Muscle of arm (tissue), 1 donor: ENCODE measurements at regions not wholly inside any gene's neighbourhood (a gene's known extent, or its start where the extent isn't known, plus 50 kb on each side); places are given as distances from the start of the nearest gene placed in this dataset.

ENCODE experiments used
- DNase-seq: peaks from one replicate; pipeline ENCODE4 v3.0.0-alpha.2; 2013

DNA sequence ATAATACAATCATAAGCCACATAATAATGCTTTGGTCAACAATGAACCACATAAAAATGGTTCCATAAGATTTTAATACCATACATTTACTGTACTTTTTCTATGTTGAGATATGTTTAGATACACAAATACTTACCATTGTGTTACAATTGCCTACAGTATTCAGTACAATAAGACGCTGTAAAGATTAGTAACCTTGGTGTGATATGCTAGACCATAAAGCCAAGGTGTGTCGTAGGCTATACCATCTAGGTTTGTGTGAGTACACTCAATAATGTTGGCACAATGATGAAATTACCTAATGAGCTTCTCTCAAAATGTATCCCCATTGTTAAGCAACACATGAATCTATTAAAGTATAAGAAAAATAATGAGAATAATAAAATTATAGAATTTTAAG, 662.3 kb downstream of the SATB2 start:
- DNase-seq: no peak

DNA sequence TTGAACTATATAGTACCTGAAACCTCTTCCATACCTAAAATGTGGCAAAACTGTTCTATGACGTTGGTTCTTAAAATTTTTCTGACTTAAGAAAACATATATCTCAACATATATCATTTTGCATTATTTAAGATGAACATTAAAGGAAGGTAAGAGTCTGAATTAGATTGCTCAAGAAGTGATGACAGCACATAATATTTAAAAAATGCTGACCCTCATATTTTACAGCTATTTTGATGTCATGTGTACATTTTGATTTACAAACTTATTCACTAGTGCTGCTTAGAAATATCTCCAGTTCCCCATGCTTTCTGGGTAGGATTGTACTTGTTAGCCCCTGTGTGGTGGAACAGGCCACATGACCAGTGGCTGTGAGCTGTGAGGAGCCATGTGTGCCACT, 666.1 kb downstream of the SATB2 start:
- no peak for DNase-seq

DNA sequence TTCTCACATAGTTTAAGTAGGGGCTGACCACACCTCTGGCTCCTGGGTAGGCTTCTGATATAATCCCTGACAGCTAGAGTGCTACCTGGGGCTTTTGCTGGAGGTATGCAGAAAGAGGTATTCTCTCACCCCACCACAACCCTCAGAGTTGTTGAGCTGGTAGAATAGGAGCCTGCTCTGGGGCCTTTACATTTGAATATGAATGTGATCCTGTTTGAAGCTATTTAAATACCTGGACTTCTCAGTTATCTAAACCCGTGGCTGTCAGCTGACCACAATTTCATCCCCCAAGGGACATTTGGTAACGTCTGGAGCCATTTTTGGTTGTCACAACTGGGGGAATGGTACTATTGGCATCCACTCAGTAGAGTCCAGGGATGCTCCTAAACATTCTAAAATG, 669.1 kb downstream of the SATB2 start:
- no peak for DNase-seq

DNA sequence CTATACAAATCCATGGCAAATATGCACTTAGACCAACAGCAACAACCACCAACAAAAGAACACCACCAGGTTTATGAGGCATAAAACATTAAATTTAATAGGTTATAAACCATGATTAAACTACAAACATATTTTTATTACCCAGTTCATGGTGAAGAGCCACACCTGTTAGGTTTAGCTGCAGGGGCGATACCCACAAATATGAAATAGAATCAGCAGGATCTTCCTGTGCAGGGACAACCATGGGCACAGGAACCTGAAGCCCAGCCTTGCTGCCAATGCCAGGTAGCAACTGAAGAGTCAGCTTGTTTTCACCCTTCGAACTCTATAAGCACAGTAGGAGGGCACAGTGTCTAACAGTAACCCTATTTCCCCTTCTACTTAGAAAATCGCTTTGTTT, 675.0 kb downstream of the SATB2 start:
- DNase-seq: no peak

DNA sequence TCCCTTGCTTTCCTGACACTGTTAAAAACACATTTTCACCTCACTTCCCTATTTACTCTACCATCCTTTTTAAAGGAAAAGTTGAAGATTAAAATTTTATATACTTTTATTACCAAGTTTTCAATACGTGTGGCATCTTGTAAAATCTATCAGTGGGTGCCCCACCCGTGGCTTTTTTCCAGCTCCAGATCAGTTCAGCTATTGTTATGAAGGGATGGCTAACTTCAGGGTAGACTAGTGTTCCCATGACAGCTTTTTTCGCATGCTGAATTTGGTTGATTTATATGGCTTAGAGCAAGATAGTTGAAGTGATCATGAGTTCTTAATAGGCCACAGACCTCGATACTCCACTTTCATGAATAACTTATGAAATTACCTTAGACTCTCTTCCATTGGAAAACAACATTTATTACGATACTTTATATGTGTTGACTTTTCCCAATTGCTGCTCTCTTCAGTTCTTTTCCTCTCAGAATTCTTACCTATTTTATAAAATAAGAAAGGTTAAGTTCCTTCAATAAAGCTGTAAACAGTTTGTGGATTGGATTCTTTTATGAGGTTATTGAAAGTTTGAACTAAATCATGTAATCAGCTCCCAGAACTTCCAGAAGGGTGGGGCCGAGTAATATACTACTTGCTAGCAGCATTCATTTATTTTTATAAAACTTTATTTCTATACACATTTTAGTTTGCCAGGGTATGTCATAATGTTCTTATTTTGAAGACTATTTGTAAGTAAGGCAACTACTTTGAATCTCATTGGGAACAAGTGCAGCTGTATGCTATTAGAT, 680.9 kb downstream of the SATB2 start:
- no peak for DNase-seq

DNA sequence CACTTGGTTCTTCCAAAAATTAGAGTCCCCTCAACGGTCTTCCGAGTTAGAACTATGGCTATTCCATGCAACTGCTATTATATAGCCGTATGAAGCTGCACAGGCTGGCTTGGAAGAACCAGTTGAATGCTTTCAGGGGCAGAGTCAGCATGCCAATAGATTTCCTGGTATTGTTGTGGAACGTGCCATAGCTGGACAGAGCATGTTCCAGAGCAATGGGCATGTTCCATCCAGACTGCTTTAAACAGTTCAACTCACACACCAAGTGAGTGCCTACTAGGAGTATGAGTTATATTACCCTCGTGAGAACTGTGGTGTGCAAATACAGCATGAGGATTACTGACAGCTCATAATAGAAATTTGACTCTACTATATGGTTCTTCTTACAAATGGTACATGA, 682.0 kb downstream of the SATB2 start:
- no peak for DNase-seq

DNA sequence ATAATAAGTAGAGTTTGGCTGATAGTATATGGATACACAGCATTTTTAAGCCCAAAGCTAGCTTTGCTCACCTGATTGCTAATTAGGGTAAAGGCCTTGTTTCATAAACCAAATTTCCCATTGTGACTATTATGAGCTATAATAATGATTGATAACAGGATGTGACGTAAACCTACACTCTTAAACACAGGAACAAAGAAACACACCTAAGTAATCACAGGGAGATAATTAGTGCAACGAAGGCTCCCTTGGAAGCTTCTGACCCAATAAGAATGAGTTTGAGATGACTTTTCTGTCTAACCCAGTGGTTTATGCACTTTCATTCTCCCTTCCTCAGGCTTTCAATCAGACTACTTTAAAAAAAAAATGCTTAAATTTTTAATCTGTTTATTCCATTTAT, 683.2 kb downstream of the SATB2 start:
- DNase-seq: no peak

DNA sequence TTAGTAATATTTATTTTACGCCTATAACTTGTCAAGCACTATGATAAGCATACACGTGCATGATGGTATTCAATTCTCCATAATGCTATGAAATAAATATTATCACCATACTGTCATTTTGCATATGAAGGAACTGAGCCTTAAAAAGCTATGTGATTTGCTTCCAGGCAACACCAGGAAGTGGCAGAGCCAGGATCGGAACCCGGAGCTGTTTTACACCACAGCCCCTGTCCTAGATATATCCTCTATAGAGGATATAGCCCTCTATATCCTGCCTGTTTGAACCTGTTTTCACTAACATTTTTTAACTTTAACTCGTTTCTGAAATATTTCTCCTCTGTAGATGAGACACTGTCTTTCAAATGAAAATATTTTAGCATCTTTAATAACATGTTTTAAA, 690.0 kb downstream of the SATB2 start:
- no peak for DNase-seq

DNA sequence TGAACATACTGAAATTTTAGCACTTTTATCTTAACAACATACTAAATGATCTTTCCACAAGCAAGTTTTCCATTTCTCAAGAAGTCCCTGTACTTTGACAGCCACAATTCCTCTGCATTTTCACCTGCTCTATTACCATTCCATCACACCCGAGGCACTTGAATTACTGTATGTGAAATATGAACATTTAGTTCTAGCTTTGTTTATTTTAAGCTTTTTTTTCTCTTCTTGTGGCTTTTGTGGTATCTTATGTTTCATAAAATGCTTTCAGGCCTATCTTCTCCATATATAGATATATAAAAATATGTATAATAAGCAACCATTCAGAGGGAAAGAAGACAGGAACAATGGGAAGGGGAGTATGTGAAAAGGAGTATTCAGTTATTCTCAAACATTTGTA, 693.9 kb downstream of the SATB2 start:
- DNase-seq: no peak

DNA sequence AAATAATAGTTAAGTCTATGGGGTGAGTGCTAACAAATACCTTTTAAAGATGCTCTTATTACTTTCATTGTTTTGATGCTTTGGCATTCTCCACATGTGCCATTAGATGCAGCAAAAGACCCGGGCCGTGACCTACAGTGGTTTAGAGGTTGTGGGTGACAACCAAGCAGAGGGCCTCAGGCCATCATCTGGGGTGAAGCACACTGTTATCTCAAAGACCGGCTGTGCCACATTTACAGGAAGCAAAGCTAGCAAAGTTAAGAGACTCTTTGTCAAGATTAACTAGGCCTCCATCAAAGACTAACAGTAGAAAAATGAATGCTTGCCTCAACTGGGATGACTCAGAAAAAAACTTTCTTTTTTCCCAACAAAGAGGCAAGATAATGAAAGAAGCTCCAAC, 695.3 kb downstream of the SATB2 start:
- DNase-seq: no peak

DNA sequence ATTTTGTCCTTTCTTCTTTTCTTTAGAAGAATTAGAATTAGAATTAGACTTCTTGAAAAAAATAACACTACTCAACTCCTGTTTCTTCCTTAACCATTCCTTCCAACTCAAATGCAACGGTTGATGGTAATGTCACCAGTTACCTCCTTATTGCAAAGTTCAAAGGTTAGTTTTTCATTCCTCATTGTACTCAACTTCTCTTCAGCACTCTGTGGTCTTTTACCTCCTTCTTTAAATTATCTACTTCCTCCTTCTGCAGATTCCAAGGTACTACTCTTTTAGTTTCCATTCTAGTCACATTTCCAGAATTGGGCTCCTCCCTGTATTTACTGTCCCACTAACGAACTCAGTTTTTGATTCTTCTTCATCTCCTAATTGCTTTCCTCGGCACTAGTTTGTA, 700.7 kb downstream of the SATB2 start:
- DNase-seq: no peak

DNA sequence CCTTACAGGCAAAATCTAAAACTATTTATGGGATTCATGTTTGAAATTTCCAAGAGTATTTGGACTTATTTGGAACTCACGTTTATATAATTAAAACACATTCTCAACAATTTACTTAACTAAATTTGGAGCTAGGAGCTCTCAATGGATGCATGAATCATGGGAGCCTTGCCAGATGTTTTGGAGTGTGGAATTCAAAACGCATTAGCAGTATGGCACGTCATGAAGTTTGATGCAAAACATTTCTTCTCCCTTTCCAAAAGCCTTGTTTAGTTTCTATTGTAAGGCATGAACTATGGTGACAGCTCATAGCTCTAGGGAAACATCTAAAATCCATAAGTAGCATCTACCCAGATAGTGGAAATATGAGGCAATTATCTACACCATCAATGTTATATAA, 701.6 kb downstream of the SATB2 start:
- peak; percentile 1 for DNase-seq

DNA sequence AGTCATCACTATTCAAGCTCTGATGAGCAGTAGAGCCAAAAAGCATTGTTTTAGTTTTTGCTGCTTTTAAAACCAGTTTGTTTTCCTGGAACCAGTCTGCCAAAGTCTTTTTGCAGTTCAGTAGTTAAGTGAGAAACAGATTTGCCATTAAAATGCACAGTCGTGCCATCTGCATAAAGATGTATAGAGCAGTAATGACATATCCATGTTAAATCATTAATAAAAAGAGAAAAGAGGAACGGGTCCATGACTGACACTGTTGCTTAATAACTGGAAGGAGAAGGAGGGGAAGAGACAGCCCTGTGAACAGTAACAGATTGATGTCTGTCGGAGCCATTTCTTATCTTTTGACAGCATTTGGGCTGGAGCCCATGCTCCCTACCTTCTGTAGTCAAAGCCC, 704.6 kb downstream of the SATB2 start:
- DNase-seq: no peak

DNA sequence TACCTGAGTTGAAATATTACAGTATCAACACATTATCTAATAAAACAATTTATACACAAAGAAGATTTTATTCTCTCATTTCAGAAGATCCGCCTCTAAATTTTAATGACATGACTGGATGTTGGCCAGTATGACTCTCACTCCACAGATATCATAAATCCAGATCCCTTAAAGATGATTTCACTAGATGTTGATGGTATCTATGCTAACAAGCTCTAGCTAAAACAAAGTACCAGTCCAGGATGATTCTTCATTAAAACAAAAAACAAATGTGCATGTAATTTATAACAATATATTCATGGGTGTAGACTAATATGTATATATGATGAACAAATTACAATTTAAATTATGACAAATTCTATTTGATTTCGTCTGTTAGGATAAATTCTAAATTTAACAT, 708.4 kb downstream of the SATB2 start:
- no peak for DNase-seq

DNA sequence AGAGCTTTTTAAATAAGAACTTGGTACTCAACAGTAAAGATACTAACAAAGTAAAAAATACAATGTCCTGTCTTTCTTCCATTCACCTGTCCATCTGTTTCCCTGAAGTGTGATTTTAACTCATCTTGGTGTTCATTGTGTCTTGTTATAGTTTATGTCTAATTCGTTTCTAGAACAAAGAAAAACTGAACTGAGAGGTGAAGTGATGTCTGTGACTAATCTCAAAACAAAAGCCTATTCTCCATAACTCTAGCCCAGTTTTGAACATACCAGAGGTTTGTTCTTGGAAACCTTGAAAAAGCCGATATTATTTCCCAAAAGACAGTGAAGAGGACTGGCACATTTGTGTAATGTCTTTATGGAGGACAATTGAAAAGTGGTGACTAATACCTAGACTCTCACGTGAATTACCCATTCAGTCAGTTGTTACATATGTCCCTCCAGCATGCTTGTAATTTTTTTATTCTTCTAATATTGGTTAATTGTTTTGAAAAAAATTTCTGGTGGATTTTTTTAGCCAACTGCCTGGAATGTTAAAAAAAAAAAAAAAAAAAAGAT, 725.8 kb downstream of the SATB2 start:
- DNase-seq: no peak

DNA sequence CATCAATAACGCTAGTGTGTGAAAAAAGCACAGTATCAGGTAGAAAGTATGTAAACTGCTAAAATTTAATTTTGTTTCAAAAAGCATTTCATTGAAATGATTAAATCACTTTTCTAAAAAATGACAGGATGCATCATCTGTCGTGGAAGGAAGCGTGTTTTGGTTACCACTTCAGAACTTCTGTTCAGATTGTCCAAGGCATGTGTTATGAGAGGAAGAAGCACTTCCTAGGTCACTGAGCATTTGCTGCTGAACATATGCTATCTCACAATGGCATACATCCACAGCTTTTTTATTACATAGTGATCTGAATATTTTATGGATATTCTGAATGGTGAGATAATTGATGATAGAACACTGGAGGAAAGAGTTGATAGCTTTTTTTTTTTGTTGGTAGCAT, 737.5 kb downstream of the SATB2 start:
- no peak for DNase-seq

DNA sequence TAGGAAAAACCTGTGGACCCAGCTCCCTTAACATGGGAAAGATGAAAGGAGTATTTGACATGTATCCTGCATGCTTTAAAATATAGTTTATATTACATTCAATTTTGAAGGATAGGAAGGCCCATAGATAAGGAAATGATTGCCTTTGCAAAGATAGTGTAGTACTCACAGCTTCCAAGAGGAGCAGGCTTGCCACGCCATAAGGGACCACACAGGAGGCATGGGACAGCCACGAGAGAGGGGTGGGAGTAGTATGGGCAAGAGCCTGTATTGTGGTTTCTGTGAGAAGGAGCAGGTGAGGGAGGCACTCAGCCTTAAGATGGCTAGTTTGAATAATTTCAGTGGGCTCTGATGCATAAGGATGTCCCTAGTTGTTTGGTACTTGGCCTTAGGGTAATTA, 740.3 kb downstream of the SATB2 start:
- DNase-seq: no peak

DNA sequence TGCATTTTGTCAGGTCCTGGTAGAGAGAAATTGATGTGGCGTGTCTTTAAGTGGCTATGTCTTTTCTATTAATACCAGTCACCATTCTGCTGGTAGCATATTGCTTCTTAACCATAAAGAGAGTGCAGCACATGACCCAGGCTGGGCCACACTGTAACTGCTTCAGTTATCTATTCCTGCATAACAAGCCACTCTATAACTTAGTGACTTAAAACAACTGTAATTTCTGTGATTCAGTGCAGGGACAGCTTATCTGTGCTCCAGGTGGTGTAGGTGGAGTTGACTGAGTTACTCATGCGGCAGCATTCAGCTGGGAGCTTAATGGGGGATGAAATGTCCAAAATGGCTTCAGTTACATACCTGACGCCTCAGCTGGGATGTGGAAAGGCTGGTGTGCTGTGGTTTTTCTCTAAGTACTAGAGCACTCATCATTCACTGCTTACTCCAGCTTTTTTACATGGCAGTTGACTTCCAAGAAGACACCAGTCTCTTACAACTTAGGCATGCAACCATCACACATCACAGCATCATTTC, 742.4 kb downstream of the SATB2 start:
- no peak for DNase-seq

DNA sequence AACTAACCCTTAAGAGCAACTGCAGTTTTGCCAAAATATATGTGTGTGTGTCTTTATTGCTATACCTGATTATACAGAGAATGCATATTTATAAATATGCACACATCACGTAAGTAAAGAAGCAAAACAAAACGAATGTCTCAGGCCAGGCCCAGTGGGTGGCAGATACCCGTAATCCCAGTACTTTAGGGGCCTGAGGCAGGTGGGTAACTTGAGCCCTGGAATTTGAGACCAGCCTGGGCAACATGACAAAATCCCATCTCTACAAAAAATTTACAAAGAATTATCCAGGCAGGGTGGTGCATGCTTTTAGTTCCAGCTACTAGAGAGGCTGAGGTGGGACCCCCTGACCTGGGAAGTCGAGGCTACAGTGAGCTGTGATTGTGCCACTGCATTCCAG, 745.3 kb downstream of the SATB2 start:
- no peak for DNase-seq

DNA sequence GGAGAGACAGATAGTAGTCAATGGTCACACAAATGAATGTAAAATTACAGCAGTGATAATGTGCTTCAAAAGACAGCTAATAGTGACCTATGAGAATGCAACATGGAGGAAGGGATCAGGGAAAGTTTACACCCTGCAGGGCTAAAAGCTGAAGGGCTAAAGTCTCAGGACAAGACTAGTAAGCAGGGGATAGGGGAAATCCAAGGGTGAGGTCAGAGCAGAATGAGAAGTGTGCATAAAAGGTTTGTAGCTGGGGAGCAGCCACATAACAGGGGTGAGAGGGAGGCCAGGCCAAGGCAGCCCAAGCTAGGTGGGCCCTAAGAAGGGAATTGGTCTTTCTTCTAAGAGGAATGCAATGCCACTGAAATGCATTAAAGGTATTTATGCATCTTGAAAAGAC, 746.3 kb downstream of the SATB2 start:
- no peak for DNase-seq

DNA sequence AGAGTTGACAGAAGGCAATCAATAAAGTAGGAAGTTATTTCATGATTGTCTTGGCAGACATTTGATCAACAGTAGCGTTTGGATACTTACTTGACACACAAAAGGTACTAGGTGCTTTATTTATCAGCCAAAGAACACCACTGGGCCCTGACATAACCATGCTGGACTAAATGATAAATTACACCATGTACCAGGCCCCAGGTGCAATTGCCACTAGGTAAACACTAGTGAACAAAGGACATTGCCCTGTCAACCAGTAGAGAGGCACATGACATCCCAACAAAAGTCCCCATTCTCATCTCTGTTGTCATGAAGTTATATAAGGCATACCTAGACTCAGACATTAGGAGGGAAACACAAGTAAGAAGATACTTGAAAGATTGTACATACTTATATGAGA, 747.2 kb downstream of the SATB2 start:
- no peak for DNase-seq

DNA sequence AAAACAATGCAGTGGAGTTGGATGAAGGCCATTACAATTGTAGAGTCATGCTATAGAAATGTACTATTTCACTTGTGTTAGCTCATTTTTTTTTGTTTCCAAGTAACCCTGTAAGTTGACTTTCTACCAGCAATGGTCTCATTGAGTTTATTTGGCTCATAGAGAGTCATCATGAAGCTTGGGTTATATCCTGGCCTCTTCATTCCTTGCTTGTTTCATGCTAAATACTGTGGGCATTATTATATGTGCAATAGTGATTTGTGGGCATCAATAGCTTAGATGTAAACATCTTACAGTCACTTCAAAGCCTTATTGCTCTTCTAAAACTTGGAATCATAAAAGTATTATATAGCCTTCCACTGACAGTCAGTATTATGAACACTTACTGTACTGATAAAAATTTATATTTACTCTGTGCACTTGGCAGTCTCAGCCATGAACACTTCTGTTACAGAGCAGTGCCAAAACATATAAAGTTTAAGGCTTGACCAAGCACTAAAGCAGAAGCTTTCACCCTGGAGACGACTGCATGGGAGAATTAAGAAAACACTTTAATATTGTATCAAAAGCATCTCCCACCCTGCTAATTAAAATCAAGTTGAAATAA, 751.2 kb downstream of the SATB2 start:
- peak; percentile 9 for DNase-seq

DNA sequence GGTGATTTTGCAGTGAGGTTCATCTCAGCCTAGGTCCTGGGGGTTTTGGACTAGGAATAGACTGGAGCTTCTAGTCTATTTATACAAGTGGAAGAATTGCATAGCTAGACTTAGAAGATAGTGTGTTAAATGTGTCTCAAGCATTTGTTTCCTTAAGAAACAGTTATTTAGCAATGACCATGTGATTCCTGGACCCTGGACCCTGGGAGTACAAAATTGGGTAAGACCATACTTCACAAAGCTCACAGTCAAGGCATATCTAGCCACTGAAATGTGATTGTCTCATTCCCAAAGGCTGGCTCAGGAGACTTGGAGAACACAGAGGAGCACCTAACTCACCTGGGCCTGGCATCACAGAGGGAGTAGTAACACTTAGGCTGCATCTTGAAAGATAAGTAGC, 754.5 kb downstream of the SATB2 start:
- no peak for DNase-seq

DNA sequence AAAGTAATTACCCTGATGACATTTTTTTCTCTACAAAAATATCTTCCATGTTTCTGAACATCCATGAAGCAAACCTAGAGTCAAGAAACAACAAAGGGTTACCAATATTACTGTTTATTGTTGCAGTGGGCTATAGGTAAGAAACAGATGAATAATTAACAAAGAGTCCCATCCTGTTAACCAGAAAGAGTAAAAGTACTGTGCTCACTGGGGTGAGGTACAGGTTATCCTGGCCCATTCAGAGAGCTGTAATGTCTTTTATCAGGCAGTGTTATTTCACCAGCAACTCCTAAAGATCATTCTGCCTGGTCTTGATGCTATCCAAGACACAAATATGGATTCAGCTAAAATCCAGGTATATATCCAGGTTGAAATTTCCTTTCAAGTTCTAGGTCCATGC, 754.9 kb downstream of the SATB2 start:
- DNase-seq: no peak
